Neural progenitor cell (in vitro differentiated cells): ENCODE measurements at regions not wholly inside any gene's neighbourhood (a gene's known extent, or its start where the extent isn't known, plus 50 kb on each side); places are given as distances from the start of the nearest gene placed in this dataset.

Experiments used
- DNase-seq: peaks from one replicate; pipeline ENCODE4 v3.0.0-alpha.2; 2016; ENCODE audit warnings: low spot score
- H2AFZ ChIP-seq: fragments of 200-600 bp; sonication (generic); replicated peaks from 2 replicates; pipeline ENCODE4 v1.6.1; 2016; ENCODE audit warnings: antibody characterized with exemption
- H3F3A ChIP-seq: fragments of 200-600 bp; sonication (generic); 2 replicates; pipeline ENCODE4 v1.6.1; 2016; ENCODE audit warnings: antibody characterized with exemption, low read depth
- H3K27ac ChIP-seq: fragments of 200-600 bp; sonication (generic); 2 replicates; pipeline ENCODE4 v1.5.1; 2016; ENCODE audit warnings: mild to moderate bottlenecking
- H3K27me3 ChIP-seq: fragments of 200-600 bp; sonication (generic); 2 replicates; pipeline ENCODE4 v1.6.1; 2016; ENCODE audit warnings: mild to moderate bottlenecking, moderate library complexity
- H3K36me3 ChIP-seq: fragments of 200-600 bp; sonication (generic); 2 replicates; pipeline ENCODE4 v1.5.1; 2016
- H3K4me1 ChIP-seq: fragments of 200-600 bp; sonication (generic); 2 replicates; pipeline ENCODE4 v1.6.1; 2016; ENCODE audit warnings: mixed run types
- H3K4me2 ChIP-seq: fragments of 200-600 bp; sonication (generic); 2 replicates; pipeline ENCODE4 v1.6.1; 2016
- H3K4me3 ChIP-seq: fragments of 200-600 bp; sonication (generic); 2 replicates; pipeline ENCODE4 v1.5.1; 2016
- H3K79me2 ChIP-seq: fragments of 200-600 bp; sonication (generic); 2 replicates; pipeline ENCODE4 v1.6.1; 2016; ENCODE audit warnings: low read depth
- H3K9ac ChIP-seq: fragments of 200-600 bp; sonication (generic); 2 replicates; pipeline ENCODE4 v1.6.1; 2016
- H3K9me3 ChIP-seq: fragments of 200-600 bp; sonication (generic); 2 replicates; pipeline ENCODE4 v1.5.1; 2016; ENCODE audit warnings: low read depth
- H4K20me1 ChIP-seq: fragments of 200-600 bp; sonication (generic); 2 replicates; pipeline ENCODE4 v1.6.1; 2016; ENCODE audit warnings: low read depth
- H3K27ac Mint-ChIP-seq: 3 replicates; pipeline ENCODE4 v1.8.0; 2021; ENCODE audit warnings: mixed read lengths
- H3K27me3 Mint-ChIP-seq: 2 replicates; pipeline ENCODE4 v1.8.0; 2022; ENCODE audit warnings: low read depth, mild to moderate bottlenecking, inconsistent platforms, moderate library complexity, mixed read lengths; ENCODE audit not compliant: insufficient read depth
- H3K36me3 Mint-ChIP-seq: 3 replicates; pipeline ENCODE4 v1.8.0; 2021; ENCODE audit warnings: mixed read lengths
- H3K4me1 Mint-ChIP-seq: 3 replicates; pipeline ENCODE4 v1.8.0; 2021; ENCODE audit warnings: mixed read lengths
- H3K4me3 Mint-ChIP-seq: 3 replicates; pipeline ENCODE4 v1.8.0; 2021; ENCODE audit warnings: mild to moderate bottlenecking, moderate library complexity, mixed read lengths
- H3K9me3 Mint-ChIP-seq: 3 replicates; pipeline ENCODE4 v1.8.0; 2020; ENCODE audit warnings: mixed read lengths
- CTCF ChIP-seq: fragments of 200-600 bp; sonication (generic); IDR thresholded peaks from 2 replicates; pipeline ENCODE4 v1.5.1; 2017; ENCODE audit warnings: antibody characterized with exemption, mild to moderate bottlenecking
- EZH2 ChIP-seq: fragments of 200-600 bp; sonication (generic); IDR thresholded peaks from 2 replicates; pipeline ENCODE4 v1.6.1; 2017; ENCODE audit warnings: antibody characterized with exemption, mild to moderate bottlenecking, moderate library complexity
- EZH2phosphoT487 ChIP-seq: fragments of 200-600 bp; sonication (generic); IDR thresholded peaks from 2 replicates; pipeline ENCODE4 v1.6.1; 2017; ENCODE audit warnings: antibody characterized with exemption

GRCh38 chr4:153970169-153970568 is 181.3 kb upstream of the SFRP2 start:
- Histone ChIP-seq H3K4me2 (no peak overlapping the region), H3K9me3 (no peaks in the 10 kb centered on the region), H3K36me3 (no peaks in the 10 kb centered on the region), H3K9ac (no peak overlapping the region), H3K27me3 (no peaks in the 10 kb centered on the region), H3K4me3 (no peak overlapping the region), H3K4me1 (no peaks in the 10 kb centered on the region), H3K27ac (no peak overlapping the region), H4K20me1 (no peaks in the 10 kb centered on the region), H2AFZ (no peak overlapping the region), H3K79me2 (no peaks in the 10 kb centered on the region), H3F3A (no peaks in the 10 kb centered on the region)
- no peak for DNase-seq
- no peak for TF ChIP-seq EZH2
- no peak for TF ChIP-seq EZH2phosphoT487
- TF ChIP-seq CTCF: no peak
- Mint-ChIP-seq H3K27me3 (no peaks in the 10 kb centered on the region), H3K9me3 (peaks cover 33% of the 10 kb centered on the region), H3K27ac (no peak overlapping the region), H3K36me3 (peaks cover 32% of the 10 kb centered on the region), H3K4me1 (no peaks in the 10 kb centered on the region), H3K4me3 (no peak overlapping the region)

DNA sequence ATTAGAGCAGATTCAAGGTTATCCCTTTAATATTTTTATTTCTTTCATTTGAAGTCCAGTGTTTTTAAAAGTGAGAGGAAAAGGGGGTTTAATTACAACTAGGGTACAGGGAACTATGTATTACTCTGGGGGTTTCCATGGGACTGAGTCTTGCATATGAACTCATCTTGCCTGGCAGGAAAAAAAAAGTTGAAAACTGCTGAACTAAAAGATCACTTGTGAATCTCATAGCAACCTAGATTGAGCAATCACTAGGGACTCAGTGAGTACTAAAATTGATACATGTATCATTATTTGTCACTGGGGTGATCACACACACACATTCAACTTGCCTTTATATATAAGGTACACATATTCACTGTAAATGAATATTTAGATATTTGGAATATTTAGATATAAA is 180.7 kb upstream of the SFRP2 start:
- TF ChIP-seq CTCF (no peak), EZH2phosphoT487 (no peak), EZH2 (no peak)
- H4K20me1 ChIP-seq: no peaks in the 10 kb centered on the region

GRCh38 chr4:153966641-153967040 is 177.8 kb upstream of the SFRP2 start:
- Mint-ChIP-seq H3K9me3 (peaks cover 6% of the 10 kb centered on the region), H3K27ac (no peak overlapping the region), H3K36me3 (peaks cover 11% of the 10 kb centered on the region), H3K27me3 (peaks cover 2% of the 10 kb centered on the region), H3K4me1 (peaks cover 29% of the 10 kb centered on the region), H3K4me3 (no peak overlapping the region)
- Histone ChIP-seq H3K4me3 (no peak overlapping the region), H3K4me1 (peaks cover 23% of the 10 kb centered on the region), H2AFZ (no peak overlapping the region), H3F3A (peaks cover 4% of the 10 kb centered on the region), H3K9ac (no peak overlapping the region), H3K27ac (no peak overlapping the region), H4K20me1 (no peaks in the 10 kb centered on the region), H3K36me3 (no peaks in the 10 kb centered on the region), H3K27me3 (no peaks in the 10 kb centered on the region), H3K9me3 (no peaks in the 10 kb centered on the region), H3K4me2 (no peak overlapping the region), H3K79me2 (no peaks in the 10 kb centered on the region)
- TF ChIP-seq EZH2 (no peak), EZH2phosphoT487 (no peak)
- no peak for DNase-seq

More for the DNA sequence above, 180.7 kb upstream of the SFRP2 start:
- Histone ChIP-seq H2AFZ (no peak overlapping the region), H3K27me3 (no peaks in the 10 kb centered on the region), H3F3A (no peaks in the 10 kb centered on the region), H3K4me1 (peaks cover 3% of the 10 kb centered on the region), H3K4me3 (no peak overlapping the region), H3K9me3 (no peaks in the 10 kb centered on the region), H3K36me3 (no peaks in the 10 kb centered on the region), H3K4me2 (no peak overlapping the region), H3K27ac (no peak overlapping the region), H3K9ac (no peak overlapping the region), H3K79me2 (no peaks in the 10 kb centered on the region)
- Mint-ChIP-seq H3K4me1 (peaks cover 6% of the 10 kb centered on the region), H3K36me3 (peaks cover 26% of the 10 kb centered on the region), H3K4me3 (no peak overlapping the region), H3K9me3 (peaks cover 28% of the 10 kb centered on the region), H3K27me3 (no peaks in the 10 kb centered on the region), H3K27ac (no peak overlapping the region)
- DNase-seq: no peak

DNA sequence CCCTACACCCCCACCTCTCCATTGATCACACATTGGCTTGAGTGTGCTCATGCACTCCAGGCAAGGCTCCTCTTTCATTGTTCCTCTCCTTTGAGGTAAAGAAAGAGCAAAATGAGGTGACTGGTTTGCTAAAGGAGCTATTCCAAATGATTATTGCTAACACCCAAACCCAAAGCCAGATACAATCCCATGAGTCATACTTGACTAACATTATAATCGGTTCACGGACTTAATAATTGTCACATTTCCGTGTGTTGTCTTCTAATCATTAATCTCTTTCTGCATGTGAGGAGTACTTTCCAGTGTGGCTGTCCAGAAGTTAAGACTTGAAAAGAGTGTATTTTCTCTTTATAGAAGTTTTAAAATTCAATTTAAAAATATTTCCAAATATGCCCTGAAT is 174.3 kb upstream of the SFRP2 start:
- H3K4me3 Mint-ChIP-seq: peak overlapping the region; percentile 16
- TF ChIP-seq EZH2phosphoT487 (no peak), CTCF (no peak), EZH2 (no peak)
- Histone ChIP-seq H3K4me1 (peaks cover 23% of the 10 kb centered on the region), H3K4me3 (no peak overlapping the region), H3K4me2 (peak overlapping the region; percentile 15), H3F3A (peaks cover 4% of the 10 kb centered on the region), H3K36me3 (no peaks in the 10 kb centered on the region), H4K20me1 (no peaks in the 10 kb centered on the region), H3K27me3 (no peaks in the 10 kb centered on the region), H3K27ac (no peak overlapping the region), H3K9ac (no peak overlapping the region), H3K79me2 (no peaks in the 10 kb centered on the region), H2AFZ (no peak overlapping the region), H3K9me3 (no peaks in the 10 kb centered on the region)
- peak; percentile 18 for DNase-seq
- H3K9me3 Mint-ChIP-seq: peaks cover 28% of the 10 kb centered on the region
- peak overlapping the region; percentile 95 for H3K27ac Mint-ChIP-seq
- peaks cover 24% of the 10 kb centered on the region for H3K36me3 Mint-ChIP-seq
- peaks cover 6% of the 10 kb centered on the region for H3K27me3 Mint-ChIP-seq
- H3K4me1 Mint-ChIP-seq: peaks cover 29% of the 10 kb centered on the region
